Stimulated activated CD4-positive, alpha-beta T cell treated with anti-CD3 and anti-CD28 coated beads, Interleukin-4, amount 100 ng/mL, for 48 hours (primary cell): ENCODE measurements at regions not wholly inside any gene's neighbourhood (a gene's known extent, or its start where the extent isn't known, plus 50 kb on each side); places are given as distances from the start of the nearest gene placed in this dataset.
"Not testable (repeated sequence)": the region's sequence is repeated elsewhere in the genome, so short reads cannot be mapped to it uniquely, and the experiment has no call there.

Experiments used
- DNase-seq, 2 donors: peaks; one replicate each; pipeline ENCODE4 v3.0.0-alpha.2; 2020; ENCODE audit warnings: low read depth in 2 of 2

- DNase-seq: not testable (repeated sequence)
These were observed 61.0 kb upstream of the PKN2 start for GRCh38 chr1:88623101-88623500.
